ENCODE measurements at regions not wholly inside any gene's neighbourhood (a gene's known extent, or its start where the extent isn't known, plus 50 kb on each side); places are given as distances from the start of the nearest gene placed in this dataset.

DNA sequence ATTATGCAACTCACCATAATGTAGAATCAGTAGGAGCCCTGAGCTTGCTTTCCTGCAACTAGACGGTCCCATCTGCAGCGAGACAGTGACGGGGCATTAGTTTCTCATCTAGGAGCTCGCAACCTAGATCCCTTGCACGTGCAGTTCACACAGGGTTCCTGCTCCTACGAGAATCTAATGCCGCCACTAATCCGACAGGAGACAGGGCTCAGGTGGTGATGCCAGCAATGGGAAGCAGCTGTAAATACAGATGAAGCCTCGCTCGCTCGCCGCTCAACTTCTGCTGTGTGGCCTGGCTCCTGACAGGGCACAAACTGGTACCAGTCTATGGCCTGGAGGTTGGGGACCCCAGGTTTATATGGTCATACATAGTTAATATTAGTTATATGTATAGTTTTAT is 394.5 kb downstream of the NPIPA8 start:
- Histone ChIP-seq H3K4me1 (no peaks in the 10 kb centered on the region), H3K36me3 (no peaks in the 10 kb centered on the region), H3K27me3 (no peaks in the 10 kb centered on the region), H3K4me3 (no peak overlapping the region), H3K27ac (no peak overlapping the region), H3K9ac (ENCODE audit: low read depth in 2 of 2, low read length in 2 of 2) (no peak overlapping the region), H3K9me3 (no peaks in the 10 kb centered on the region)
- intact Hi-C loops (cut with DNase I): no loop called here
- DNase-seq: no peak
- TF ChIP-seq, protein P1, sequence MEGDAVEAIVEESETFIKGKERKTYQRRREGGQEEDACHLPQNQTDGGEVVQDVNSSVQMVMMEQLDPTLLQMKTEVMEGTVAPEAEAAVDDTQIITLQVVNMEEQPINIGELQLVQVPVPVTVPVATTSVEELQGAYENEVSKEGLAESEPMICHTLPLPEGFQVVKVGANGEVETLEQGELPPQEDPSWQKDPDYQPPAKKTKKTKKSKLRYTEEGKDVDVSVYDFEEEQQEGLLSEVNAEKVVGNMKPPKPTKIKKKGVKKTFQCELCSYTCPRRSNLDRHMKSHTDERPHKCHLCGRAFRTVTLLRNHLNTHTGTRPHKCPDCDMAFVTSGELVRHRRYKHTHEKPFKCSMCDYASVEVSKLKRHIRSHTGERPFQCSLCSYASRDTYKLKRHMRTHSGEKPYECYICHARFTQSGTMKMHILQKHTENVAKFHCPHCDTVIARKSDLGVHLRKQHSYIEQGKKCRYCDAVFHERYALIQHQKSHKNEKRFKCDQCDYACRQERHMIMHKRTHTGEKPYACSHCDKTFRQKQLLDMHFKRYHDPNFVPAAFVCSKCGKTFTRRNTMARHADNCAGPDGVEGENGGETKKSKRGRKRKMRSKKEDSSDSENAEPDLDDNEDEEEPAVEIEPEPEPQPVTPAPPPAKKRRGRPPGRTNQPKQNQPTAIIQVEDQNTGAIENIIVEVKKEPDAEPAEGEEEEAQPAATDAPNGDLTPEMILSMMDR (IDR thresholded peaks at IDR 0.05): no peak

GRCh38 chr16:17940584-17941364 is 395.8 kb downstream of the NPIPA8 start:
- Histone ChIP-seq H3K27me3 (no peaks in the 10 kb centered on the region), H3K9me3 (no peaks in the 10 kb centered on the region), H3K36me3 (no peaks in the 10 kb centered on the region), H3K27ac (no peak overlapping the region), H3K9ac (ENCODE audit: low read depth in 2 of 2, low read length in 2 of 2) (no peak overlapping the region), H3K4me1 (no peaks in the 10 kb centered on the region), H3K4me3 (no peak overlapping the region)
- intact Hi-C loops (cut with DNase I): no loop called here
- TF ChIP-seq, protein P1 (IDR thresholded peaks at IDR 0.05): no peak
- DNase-seq: no peak

DNA sequence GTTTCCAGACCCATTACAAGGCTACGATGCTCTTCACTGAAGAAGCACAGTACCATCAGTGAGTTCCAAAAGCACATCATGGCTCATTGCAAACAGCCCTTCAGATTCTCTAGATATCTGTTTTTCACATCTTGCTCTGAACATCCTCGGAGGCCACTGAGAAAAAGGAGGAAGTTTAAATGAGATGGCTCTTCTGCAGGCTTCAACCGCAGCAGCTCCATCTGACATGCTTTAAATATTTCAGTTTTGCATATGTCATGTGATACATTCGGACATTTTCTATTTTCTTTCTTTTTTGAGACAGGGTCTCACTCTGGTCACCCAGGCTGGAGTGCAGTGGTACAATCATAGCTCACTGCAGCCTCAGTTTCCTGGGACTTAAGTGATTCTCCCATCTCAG is 396.8 kb downstream of the NPIPA8 start:
- H3K36me3 ChIP-seq: no peaks in the 10 kb centered on the region
- no peaks in the 10 kb centered on the region for H3K27me3 ChIP-seq
- H3K4me1 ChIP-seq: no peaks in the 10 kb centered on the region
- H3K9me3 ChIP-seq: no peaks in the 10 kb centered on the region
- DNase-seq: no peak
- H3K4me3 ChIP-seq: no peak overlapping the region
- no peak overlapping the region for H3K27ac ChIP-seq
- intact Hi-C loops (cut with DNase I): no loop called here
- TF ChIP-seq, protein P1 (IDR thresholded peaks at IDR 0.05): no peak
- no peak overlapping the region for H3K9ac ChIP-seq (ENCODE audit: low read depth in 2 of 2, low read length in 2 of 2)

DNA sequence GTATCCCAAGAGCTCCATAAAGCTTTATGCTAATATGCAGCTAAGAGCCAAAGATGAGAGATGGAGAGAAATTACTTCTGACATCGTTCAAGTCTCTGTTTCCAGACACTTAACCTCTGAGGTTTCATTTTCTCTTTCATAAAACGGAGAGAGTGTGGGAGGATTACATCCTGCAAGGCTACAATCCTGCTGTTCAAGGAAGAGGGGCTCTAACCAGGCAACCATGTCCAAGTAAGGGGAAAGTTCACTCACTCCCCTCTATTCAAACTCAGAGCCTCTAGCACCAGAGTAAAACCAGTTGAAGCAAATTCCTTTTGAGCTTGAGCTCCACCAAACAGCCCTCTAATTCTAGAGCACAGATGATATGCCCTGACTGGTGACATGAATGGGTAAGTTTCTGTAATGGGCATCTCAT is 397.4 kb downstream of the NPIPA8 start:
- intact Hi-C loops (cut with DNase I): no loop called here
- H3K4me1 ChIP-seq: no peaks in the 10 kb centered on the region
- H3K27me3 ChIP-seq: no peaks in the 10 kb centered on the region
- H3K9ac ChIP-seq (ENCODE audit: low read depth in 2 of 2, low read length in 2 of 2): no peak overlapping the region
- H3K36me3 ChIP-seq: no peaks in the 10 kb centered on the region
- DNase-seq: no peak
- no peaks in the 10 kb centered on the region for H3K9me3 ChIP-seq
- TF ChIP-seq, protein P1 (IDR thresholded peaks at IDR 0.05): no peak
- H3K27ac ChIP-seq: no peak overlapping the region
- no peak overlapping the region for H3K4me3 ChIP-seq

GRCh38 chr16:17938546-17938945 is 398.0 kb downstream of the NPIPA8 start:
- Histone ChIP-seq H3K4me3 (no peak overlapping the region), H3K4me1 (no peaks in the 10 kb centered on the region), H3K9ac (ENCODE audit: low read depth in 2 of 2, low read length in 2 of 2) (no peak overlapping the region), H3K27ac (no peak overlapping the region), H3K27me3 (no peaks in the 10 kb centered on the region), H3K9me3 (no peaks in the 10 kb centered on the region), H3K36me3 (no peaks in the 10 kb centered on the region)
- TF ChIP-seq, protein P1 (IDR thresholded peaks at IDR 0.05): no peak
- intact Hi-C loops (cut with DNase I): no loop called here
- DNase-seq: no peak
